CD4-positive, alpha-beta T cell (primary cell): ENCODE measurements at regions not wholly inside any gene's neighbourhood (a gene's known extent, or its start where the extent isn't known, plus 50 kb on each side); places are given as distances from the start of the nearest gene placed in this dataset.
"Not testable (repeated sequence)": the region's sequence is repeated elsewhere in the genome, so short reads cannot be mapped to it uniquely, and the experiment has no call there.

Experiments
- ATAC-seq: fragments of 200-7000 bp; cut with Tn5 transposase; one replicate; pipeline ENCODE4 v1.10.0; 2022; ENCODE audit warnings: mild to moderate bottlenecking; ENCODE audit not compliant: poor library complexity
- CTCF ChIA-PET: fragments of 350-600 bp; sonication (Branson Sonifier 250); formaldehyde crosslinking; loops from one replicate; lab custom pipeline; 2021; ENCODE audit warnings: antibody characterized with exemption, inconsistent platforms; lab: Charles Lee
- POLR2A ChIA-PET: fragments of 350-600 bp; sonication (Branson Sonifier 250); formaldehyde crosslinking; loops from one replicate; lab custom pipeline; 2021; ENCODE audit warnings: antibody characterized with exemption, inconsistent platforms; lab: Charles Lee
- DNase-seq, 14 experiments: peaks; one replicate each; pipeline ENCODE4 v3.0.0-alpha.2; 2013 to 2020; ENCODE audit warnings: mixed read lengths in 2 of 14
- H3K27ac ChIP-seq, 2 donors: one replicate each; pipeline versions ENCODE4 v1.5.1 to v1.7.0; 2013; ENCODE audit warnings: low read length in 2 of 2, low read depth in 1 of 2, mild to moderate bottlenecking in 1 of 2
- H3K27me3 ChIP-seq, 2 experiments: 1 replicate in 1 of 2; 2 replicates in 1 of 2; pipeline versions ENCODE4 v1.6.1 to v1.7.0; 2013; ENCODE audit warnings: low read length in 2 of 2, control low read depth in 1 of 2, mild to moderate bottlenecking in 1 of 2, moderate library complexity in 1 of 2; ENCODE audit not compliant: insufficient read depth in 2 of 2, control insufficient read depth in 1 of 2
- H3K36me3 ChIP-seq: one replicate; pipeline ENCODE4 v1.6.1; 2013; ENCODE audit warnings: low read length, control low read depth; ENCODE audit not compliant: insufficient read depth
- H3K4me1 ChIP-seq: one replicate; pipeline ENCODE4 v1.6.1; 2013; ENCODE audit warnings: low read length, control low read depth; ENCODE audit not compliant: insufficient read depth
- H3K4me3 ChIP-seq: one replicate; pipeline ENCODE4 v1.5.1; 2013; ENCODE audit warnings: mild to moderate bottlenecking, low read length, moderate library complexity
- H3K9me3 ChIP-seq, 2 experiments: 1 replicate in 1 of 2; 2 replicates in 1 of 2; pipeline versions ENCODE4 v1.6.1 to v1.7.0; 2013; ENCODE audit warnings: low read length in 2 of 2, mild to moderate bottlenecking in 2 of 2, control low read depth in 1 of 2, moderate library complexity in 1 of 2; ENCODE audit not compliant: control insufficient read depth in 1 of 2, insufficient read depth in 1 of 2
- H3K27ac Mint-ChIP-seq: one replicate; pipeline ENCODE4 v1.8.0; 2020; ENCODE audit warnings: mixed read lengths
- H3K27me3 Mint-ChIP-seq: one replicate; pipeline ENCODE4 v1.8.0; 2021; ENCODE audit warnings: mixed read lengths
- H3K36me3 Mint-ChIP-seq: one replicate; pipeline ENCODE4 v1.8.0; 2021; ENCODE audit warnings: low read depth, mixed read lengths
- H3K4me1 Mint-ChIP-seq: one replicate; pipeline ENCODE4 v1.8.0; 2021; ENCODE audit warnings: low read depth, mixed read lengths
- H3K4me3 Mint-ChIP-seq: one replicate; pipeline ENCODE4 v1.8.0; 2020; ENCODE audit warnings: mild to moderate bottlenecking, mixed read lengths
- H3K9me3 Mint-ChIP-seq: one replicate; pipeline ENCODE4 v1.8.0; 2020; ENCODE audit warnings: mixed read lengths
- intact Hi-C, 2 experiments: fragments of 100-400 bp; cut with DNase I in 1 of 2; cut with micrococcal nuclease in 1 of 2; formaldehyde crosslinking; loops; one replicate each; pipeline versions ENCODE4 v1.15.1 to v1.9.0; 2023 to 2025; cut with DNase I, micrococcal nuclease
- TF ChIP-seq, protein P1 (sequence below): fragments of 200-600 bp; IDR thresholded peaks from one replicate; pipeline ENCODE4 v1.8.0; 2022; ENCODE audit warnings: antibody characterized with exemption, mild to moderate bottlenecking

DNA sequence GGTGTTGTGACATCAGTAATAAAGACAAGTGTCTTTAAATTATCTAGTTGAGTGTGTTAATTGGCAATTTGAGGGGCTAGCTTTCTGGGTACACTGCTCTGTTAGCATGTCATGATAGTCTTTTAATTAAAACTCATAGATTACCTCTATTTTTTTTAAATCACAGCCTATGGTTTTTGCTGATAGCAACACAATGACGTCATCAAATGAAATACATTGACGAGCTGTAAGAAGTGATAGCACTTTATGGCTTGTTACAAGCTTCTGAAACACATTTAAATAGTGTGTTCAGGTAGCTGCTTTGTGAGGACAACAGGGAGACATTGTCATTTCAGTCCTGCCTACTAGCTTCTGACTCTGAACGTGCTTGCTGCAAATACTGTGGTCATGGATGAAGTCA lies 600.5 kb upstream of the EDIL3 start:
- Histone ChIP-seq H3K27me3 (no peaks in the 10 kb centered on the region), H3K9me3 (no peaks in the 10 kb centered on the region), H3K4me3 (no peak overlapping the region), H3K36me3 (no peaks in the 10 kb centered on the region), H3K4me1 (no peaks in the 10 kb centered on the region), H3K27ac (no peak overlapping the region)
- H3K4me3 Mint-ChIP-seq: no peak overlapping the region
- H3K4me1 Mint-ChIP-seq: no peaks in the 10 kb centered on the region
- H3K27me3 Mint-ChIP-seq: no peaks in the 10 kb centered on the region
- peaks cover 3% of the 10 kb centered on the region for H3K9me3 Mint-ChIP-seq
- TF ChIP-seq, protein P1, sequence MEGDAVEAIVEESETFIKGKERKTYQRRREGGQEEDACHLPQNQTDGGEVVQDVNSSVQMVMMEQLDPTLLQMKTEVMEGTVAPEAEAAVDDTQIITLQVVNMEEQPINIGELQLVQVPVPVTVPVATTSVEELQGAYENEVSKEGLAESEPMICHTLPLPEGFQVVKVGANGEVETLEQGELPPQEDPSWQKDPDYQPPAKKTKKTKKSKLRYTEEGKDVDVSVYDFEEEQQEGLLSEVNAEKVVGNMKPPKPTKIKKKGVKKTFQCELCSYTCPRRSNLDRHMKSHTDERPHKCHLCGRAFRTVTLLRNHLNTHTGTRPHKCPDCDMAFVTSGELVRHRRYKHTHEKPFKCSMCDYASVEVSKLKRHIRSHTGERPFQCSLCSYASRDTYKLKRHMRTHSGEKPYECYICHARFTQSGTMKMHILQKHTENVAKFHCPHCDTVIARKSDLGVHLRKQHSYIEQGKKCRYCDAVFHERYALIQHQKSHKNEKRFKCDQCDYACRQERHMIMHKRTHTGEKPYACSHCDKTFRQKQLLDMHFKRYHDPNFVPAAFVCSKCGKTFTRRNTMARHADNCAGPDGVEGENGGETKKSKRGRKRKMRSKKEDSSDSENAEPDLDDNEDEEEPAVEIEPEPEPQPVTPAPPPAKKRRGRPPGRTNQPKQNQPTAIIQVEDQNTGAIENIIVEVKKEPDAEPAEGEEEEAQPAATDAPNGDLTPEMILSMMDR: no peak
- POLR2A ChIA-PET: no interaction called here
- H3K36me3 Mint-ChIP-seq: no peaks in the 10 kb centered on the region
- ATAC-seq: no peak
- DNase-seq: no peak
- H3K27ac Mint-ChIP-seq: no peak overlapping the region
- intact Hi-C loops: no loop called here
- CTCF ChIA-PET: no interaction called here

DNA sequence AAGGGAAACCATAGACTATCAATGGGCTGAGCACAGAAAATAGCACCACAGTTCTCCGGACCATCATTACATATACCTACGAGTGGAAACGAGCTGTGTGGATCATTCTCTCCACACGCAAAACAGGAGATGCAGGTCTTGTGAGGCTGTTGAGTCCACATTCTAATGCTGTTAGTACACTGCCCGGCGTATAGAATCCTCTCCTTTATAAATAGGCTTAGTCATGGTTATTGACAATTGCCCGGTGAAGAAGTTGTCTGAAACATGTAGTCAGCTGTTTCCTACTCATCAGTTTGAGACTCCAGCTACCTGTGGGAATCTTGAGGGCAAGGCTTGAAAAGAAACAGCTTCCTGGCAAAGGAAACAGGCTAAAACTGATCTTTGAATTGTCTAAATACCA lies 602.0 kb upstream of the EDIL3 start:
- H3K36me3 ChIP-seq: no peaks in the 10 kb centered on the region
- TF ChIP-seq, protein P1: no peak
- ChIA-PET POLR2A (no interaction called here), CTCF (no interaction called here)
- H3K27me3 ChIP-seq: no peaks in the 10 kb centered on the region
- Mint-ChIP-seq H3K4me3 (no peak overlapping the region), H3K4me1 (no peaks in the 10 kb centered on the region), H3K27ac (no peak overlapping the region), H3K27me3 (no peaks in the 10 kb centered on the region), H3K9me3 (no peaks in the 10 kb centered on the region), H3K36me3 (no peaks in the 10 kb centered on the region)
- no peak overlapping the region for H3K27ac ChIP-seq
- H3K4me1 ChIP-seq: no peaks in the 10 kb centered on the region
- no peaks in the 10 kb centered on the region for H3K9me3 ChIP-seq
- DNase-seq: no peak
- intact Hi-C loops: no loop called here
- H3K4me3 ChIP-seq: no peak overlapping the region
- ATAC-seq: no peak

DNA sequence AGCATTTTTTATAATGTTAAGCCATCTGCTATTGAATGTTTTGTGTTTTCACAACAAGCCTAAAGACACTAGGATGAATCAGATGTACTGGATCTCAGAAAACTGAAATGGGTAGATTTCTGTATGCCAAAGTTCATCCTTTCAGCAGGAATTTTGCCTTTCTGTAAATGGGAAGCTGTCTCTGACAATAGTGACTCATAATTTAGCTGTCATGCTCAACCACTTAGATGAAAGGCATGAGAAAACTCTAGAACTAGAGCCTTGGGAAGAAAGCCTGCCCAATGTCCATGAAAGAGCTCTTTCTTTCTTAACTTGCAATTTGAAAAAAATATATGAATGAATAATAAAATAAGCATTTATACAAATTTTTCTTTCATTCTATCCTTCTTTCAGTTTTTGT lies 616.0 kb upstream of the EDIL3 start:
- H3K27ac Mint-ChIP-seq: no peak overlapping the region
- H3K36me3 Mint-ChIP-seq: no peaks in the 10 kb centered on the region
- POLR2A ChIA-PET: no interaction called here
- H3K9me3 Mint-ChIP-seq: peaks cover 2% of the 10 kb centered on the region
- H3K4me3 ChIP-seq: no peak overlapping the region
- CTCF ChIA-PET: no interaction called here
- no peaks in the 10 kb centered on the region for H3K36me3 ChIP-seq
- TF ChIP-seq, protein P1: no peak
- no peak for ATAC-seq
- DNase-seq: no peak
- no peaks in the 10 kb centered on the region for H3K27me3 Mint-ChIP-seq
- H3K27ac ChIP-seq: no peak overlapping the region
- H3K4me1 ChIP-seq: no peaks in the 10 kb centered on the region
- H3K4me1 Mint-ChIP-seq: no peaks in the 10 kb centered on the region
- H3K27me3 ChIP-seq: no peaks in the 10 kb centered on the region
- no peak overlapping the region for H3K4me3 Mint-ChIP-seq
- peaks cover 0 to 4% of the 10 kb centered on the region in 2 experiments for H3K9me3 ChIP-seq
- intact Hi-C loops: no loop called here

DNA sequence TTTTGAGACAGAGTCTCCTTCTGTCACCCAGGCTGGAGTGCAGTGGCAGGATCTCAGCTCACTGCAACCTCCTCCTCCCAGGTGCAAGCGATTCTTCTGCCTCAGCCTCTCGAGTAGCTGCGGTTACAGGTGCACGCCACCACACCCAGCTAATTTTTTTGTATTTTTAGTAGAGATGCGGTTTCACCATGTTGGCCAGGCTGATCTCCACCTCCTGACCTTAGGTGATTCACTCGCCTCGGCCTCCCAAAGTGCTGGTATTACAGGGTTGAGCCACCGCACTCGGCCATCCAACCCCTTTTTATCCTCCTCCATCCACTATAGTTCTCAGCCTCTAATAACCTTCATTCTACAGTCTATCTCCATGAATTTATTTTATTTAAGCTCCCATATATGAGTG lies 617.3 kb upstream of the EDIL3 start:
- H3K27ac Mint-ChIP-seq, DNase-seq, H3K27me3 Mint-ChIP-seq, H3K27me3 ChIP-seq, H3K36me3 ChIP-seq, intact Hi-C loops, POLR2A ChIA-PET, H3K4me1 ChIP-seq, H3K27ac ChIP-seq, H3K4me3 ChIP-seq, ATAC-seq, H3K4me1 Mint-ChIP-seq, H3K9me3 ChIP-seq, CTCF ChIA-PET, H3K9me3 Mint-ChIP-seq, H3K4me3 Mint-ChIP-seq, H3K36me3 Mint-ChIP-seq: not testable (repeated sequence)
